Activated CD8-positive, alpha-beta T cell treated with anti-CD3 and anti-CD28 coated beads for 36 hours (primary cell): ENCODE measurements at regions not wholly inside any gene's neighbourhood (a gene's known extent, or its start where the extent isn't known, plus 50 kb on each side); places are given as distances from the start of the nearest gene placed in this dataset.

Source experiments
- ATAC-seq: fragments of 200-7000 bp; cut with Tn5 transposase; one replicate; pipeline ENCODE4 v1.10.0; 2021; ENCODE audit warnings: mild to moderate bottlenecking, moderate library complexity
- CTCF ChIA-PET: fragments of 350-600 bp; sonication (Branson Sonifier 250); formaldehyde crosslinking; loops from one replicate; lab custom pipeline; 2021; ENCODE audit warnings: antibody characterized with exemption; lab: Charles Lee
- POLR2A ChIA-PET: fragments of 350-600 bp; sonication (Branson Sonifier 250); formaldehyde crosslinking; loops from one replicate; lab custom pipeline; 2021; ENCODE audit warnings: antibody characterized with exemption; lab: Charles Lee
- DNase-seq: peaks from one replicate; pipeline ENCODE4 v3.0.0-alpha.2; 2020
- H3K27ac Mint-ChIP-seq: one replicate; pipeline ENCODE4 v1.8.0; 2021; ENCODE audit warnings: mild to moderate bottlenecking, mixed read lengths
- H3K27me3 Mint-ChIP-seq: one replicate; pipeline ENCODE4 v1.8.0; 2021; ENCODE audit warnings: mixed read lengths
- H3K36me3 Mint-ChIP-seq: one replicate; pipeline ENCODE4 v1.8.0; 2021; ENCODE audit warnings: low read depth, mixed read lengths
- H3K4me1 Mint-ChIP-seq: one replicate; pipeline ENCODE4 v1.8.0; 2021; ENCODE audit warnings: low read depth, mixed read lengths
- H3K4me3 Mint-ChIP-seq: one replicate; pipeline ENCODE4 v1.8.0; 2021; ENCODE audit warnings: mild to moderate bottlenecking, moderate library complexity, mixed read lengths
- H3K9me3 Mint-ChIP-seq: one replicate; pipeline ENCODE4 v1.8.0; 2021; ENCODE audit warnings: mixed read lengths
- CTCF ChIP-seq: fragments of 200-600 bp; IDR thresholded peaks from one replicate; pipeline ENCODE4 v1.8.0; 2022; ENCODE audit warnings: antibody characterized with exemption, mild to moderate bottlenecking
- intact Hi-C: fragments of 100-400 bp; cut with micrococcal nuclease; formaldehyde crosslinking; loops from one replicate; pipeline ENCODE4 v1.10.0; 2022

GRCh38 chr3:84277562-84278224 is 681.1 kb upstream of the CADM2 start:
- Mint-ChIP-seq H3K4me3 (no peak overlapping the region), H3K27ac (no peak overlapping the region), H3K4me1 (no peaks in the 10 kb centered on the region), H3K27me3 (no peaks in the 10 kb centered on the region), H3K9me3 (peaks cover 6% of the 10 kb centered on the region), H3K36me3 (no peaks in the 10 kb centered on the region)
- intact Hi-C loops, result no loop called here
- ChIA-PET POLR2A (no interaction called here), CTCF (no interaction called here)
- ATAC-seq (no peak), DNase-seq (no peak)
- no peak for TF ChIP-seq CTCF

GRCh38 chr3:84292128-84292527 is 666.7 kb upstream of the CADM2 start:
- ATAC-seq (no peak), DNase-seq (no peak)
- Mint-ChIP-seq H3K27ac (no peak overlapping the region), H3K27me3 (no peaks in the 10 kb centered on the region), H3K36me3 (no peaks in the 10 kb centered on the region), H3K4me3 (no peak overlapping the region), H3K4me1 (no peaks in the 10 kb centered on the region), H3K9me3 (peaks cover 18% of the 10 kb centered on the region)
- POLR2A ChIA-PET, result no interaction called here
- TF ChIP-seq CTCF, result no peak
- CTCF ChIA-PET, result no interaction called here
- intact Hi-C loops, result no loop called here

DNA sequence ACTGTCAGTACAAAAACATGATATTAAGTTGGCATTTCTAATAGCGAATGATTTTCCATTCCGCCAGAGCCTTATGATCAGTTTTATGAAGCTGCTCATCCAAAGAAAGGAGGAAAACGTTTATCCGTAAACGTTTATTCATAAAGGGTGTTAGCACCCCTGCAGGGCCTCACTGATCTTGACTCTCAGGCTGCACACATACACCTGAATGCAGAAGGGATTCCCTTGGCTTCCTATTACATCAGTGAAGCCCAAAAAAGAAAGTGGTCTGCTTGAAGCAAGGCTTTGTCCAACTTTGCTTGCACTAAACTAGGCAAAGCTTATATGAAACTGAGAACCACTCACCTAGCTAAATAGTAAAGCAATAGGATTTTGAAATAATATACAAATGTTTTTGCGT is 659.5 kb upstream of the CADM2 start:
- no peak for TF ChIP-seq CTCF
- no peak overlapping the region for H3K27ac Mint-ChIP-seq
- no peaks in the 10 kb centered on the region for H3K27me3 Mint-ChIP-seq
- no peaks in the 10 kb centered on the region for H3K36me3 Mint-ChIP-seq
- ATAC-seq (no peak), DNase-seq (no peak)
- H3K9me3 Mint-ChIP-seq, result peaks cover 4% of the 10 kb centered on the region
- no peaks in the 10 kb centered on the region for H3K4me1 Mint-ChIP-seq
- CTCF ChIA-PET, result no interaction called here
- intact Hi-C loops, result no loop called here
- no peak overlapping the region for H3K4me3 Mint-ChIP-seq
- POLR2A ChIA-PET, result no interaction called here

DNA sequence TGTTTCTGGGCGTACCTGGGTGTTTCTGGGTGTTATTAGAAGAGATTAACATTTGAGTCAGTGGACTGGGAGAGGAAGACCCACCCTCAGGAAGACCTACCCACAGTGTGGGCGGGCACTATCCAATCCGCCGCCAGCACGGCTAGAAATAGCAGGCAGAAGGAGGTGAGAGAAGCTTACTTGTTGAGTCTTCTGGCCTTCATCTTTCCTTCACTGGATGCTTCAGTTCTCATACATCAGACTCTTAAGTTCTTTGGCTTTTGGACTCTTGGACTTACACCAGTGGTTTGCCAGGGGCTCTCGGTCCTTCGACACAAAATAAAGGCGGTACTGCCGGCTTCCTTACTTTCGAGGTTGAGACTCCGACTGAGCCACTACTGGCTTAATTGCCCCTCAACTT is 654.6 kb upstream of the CADM2 start:
- no peak for TF ChIP-seq CTCF
- H3K4me3 Mint-ChIP-seq, result no peak overlapping the region
- ATAC-seq, result no peak
- H3K4me1 Mint-ChIP-seq, result no peaks in the 10 kb centered on the region
- no peak for DNase-seq
- H3K27ac Mint-ChIP-seq, result no peak overlapping the region
- H3K27me3 Mint-ChIP-seq, result no peaks in the 10 kb centered on the region
- POLR2A ChIA-PET, result no interaction called here
- no peaks in the 10 kb centered on the region for H3K36me3 Mint-ChIP-seq
- intact Hi-C loops, result no loop called here
- peaks cover 3% of the 10 kb centered on the region for H3K9me3 Mint-ChIP-seq
- CTCF ChIA-PET, result no interaction called here

DNA sequence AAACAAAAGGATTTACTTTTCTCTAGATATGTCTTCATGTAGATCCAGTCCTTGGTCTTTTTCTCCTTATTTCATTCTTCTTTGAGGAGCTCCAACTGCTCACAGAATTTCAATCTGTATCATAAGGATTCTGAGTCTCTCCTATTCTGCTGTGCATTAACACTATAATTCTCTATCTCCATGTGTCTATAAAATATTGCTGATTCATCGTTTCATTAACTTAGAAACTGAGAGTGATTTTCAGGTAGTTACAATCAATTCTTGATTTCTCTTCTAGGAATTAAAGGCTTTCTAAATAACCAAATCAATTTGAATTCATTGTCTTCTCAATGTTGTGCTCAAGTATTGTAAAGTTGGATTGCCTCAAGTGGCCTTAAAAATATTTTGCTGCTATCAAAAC is 651.5 kb upstream of the CADM2 start:
- H3K9me3 Mint-ChIP-seq, result peaks cover 5% of the 10 kb centered on the region
- no peak for DNase-seq
- CTCF ChIA-PET, result no interaction called here
- intact Hi-C loops, result no loop called here
- TF ChIP-seq CTCF, result no peak
- H3K36me3 Mint-ChIP-seq, result no peaks in the 10 kb centered on the region
- POLR2A ChIA-PET, result no interaction called here
- H3K4me3 Mint-ChIP-seq, result no peak overlapping the region
- no peaks in the 10 kb centered on the region for H3K4me1 Mint-ChIP-seq
- ATAC-seq, result no peak
- no peaks in the 10 kb centered on the region for H3K27me3 Mint-ChIP-seq
- no peak overlapping the region for H3K27ac Mint-ChIP-seq
